SJSA1 (cell line): ENCODE measurements at regions not wholly inside any gene's neighbourhood (a gene's known extent, or its start where the extent isn't known, plus 50 kb on each side); places are given as distances from the start of the nearest gene placed in this dataset.

Experiments used
- DNase-seq, 2 experiments: peaks; one replicate each; pipeline ENCODE4 v3.0.0-alpha.2; 2015 to 2020; ENCODE audit warnings: low spot score in 2 of 2, low read depth in 1 of 2
- H3K27ac ChIP-seq: fragments of 250-450 bp; sonication (Bioruptor Pico); 2 replicates; pipeline ENCODE4 v1.5.1; 2020; ENCODE audit warnings: mild to moderate bottlenecking, moderate library complexity
- H3K27me3 ChIP-seq: fragments of 250-450 bp; sonication (Bioruptor Pico); replicated peaks from 2 replicates; pipeline ENCODE4 v1.5.1; 2020; ENCODE audit warnings: mild to moderate bottlenecking, moderate library complexity
- H3K36me3 ChIP-seq: fragments of 250-450 bp; sonication (Bioruptor Pico); 2 replicates; pipeline ENCODE4 v1.5.1; 2020; ENCODE audit warnings: mild to moderate bottlenecking
- H3K4me1 ChIP-seq: fragments of 250-450 bp; sonication (Bioruptor Pico); replicated peaks from 2 replicates; pipeline ENCODE4 v1.6.1; 2021; ENCODE audit warnings: mild to moderate bottlenecking
- H3K4me3 ChIP-seq: fragments of 250-450 bp; sonication (Bioruptor Pico); 2 replicates; pipeline ENCODE4 v1.5.1; 2020; ENCODE audit warnings: mild to moderate bottlenecking
- H3K9me3 ChIP-seq: fragments of 250-450 bp; sonication (Bioruptor Pico); replicated peaks from 2 replicates; pipeline ENCODE4 v1.5.1; 2020; ENCODE audit warnings: mild to moderate bottlenecking

DNA sequence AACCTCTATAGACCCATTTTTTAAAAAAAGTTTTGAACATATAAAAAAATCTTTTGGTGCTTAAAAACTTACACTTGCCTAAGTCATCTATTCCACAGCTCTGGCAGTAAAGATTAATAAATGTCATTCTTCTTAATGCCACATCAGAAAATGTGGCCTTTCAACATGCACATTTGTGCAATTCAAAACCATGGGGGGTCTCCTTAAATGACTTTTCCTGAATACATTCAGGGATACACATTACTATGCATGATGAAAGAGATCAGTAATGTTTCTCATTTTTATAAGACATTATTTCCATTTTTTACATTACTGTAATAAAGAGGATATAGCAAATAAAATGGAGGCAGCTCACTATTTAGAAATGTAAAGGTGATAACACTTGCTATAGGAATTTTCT, 142.3 kb downstream of the RBM43 start:
- no peaks in the 10 kb centered on the region for H3K27me3 ChIP-seq
- H3K27ac ChIP-seq, result no peak overlapping the region
- no peak overlapping the region for H3K4me3 ChIP-seq
- DNase-seq, result no peak
- no peaks in the 10 kb centered on the region for H3K36me3 ChIP-seq
- H3K4me1 ChIP-seq, result no peaks in the 10 kb centered on the region
- no peaks in the 10 kb centered on the region for H3K9me3 ChIP-seq

DNA sequence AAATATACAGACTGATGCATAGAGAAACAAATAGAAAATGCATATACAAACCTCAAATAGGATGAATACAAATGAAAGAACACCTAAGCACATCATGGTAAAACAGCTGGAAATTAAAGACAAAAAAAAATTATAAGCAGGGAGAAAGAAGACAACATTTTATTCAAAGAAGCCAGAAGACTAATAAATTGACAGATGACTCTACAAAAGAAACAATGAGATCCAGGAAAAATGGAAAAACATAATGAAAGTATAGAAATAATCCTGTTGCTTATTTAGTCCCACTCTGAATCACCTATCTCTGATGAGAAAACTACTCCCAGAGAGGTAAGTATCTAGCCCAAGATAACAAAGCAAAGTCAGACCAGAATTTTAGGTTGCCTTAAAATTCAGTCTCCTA, 143.4 kb downstream of the RBM43 start:
- Histone ChIP-seq H3K27ac (no peak overlapping the region), H3K36me3 (no peaks in the 10 kb centered on the region), H3K9me3 (no peaks in the 10 kb centered on the region), H3K4me3 (no peak overlapping the region), H3K4me1 (no peaks in the 10 kb centered on the region), H3K27me3 (no peaks in the 10 kb centered on the region)
- no peak for DNase-seq

DNA sequence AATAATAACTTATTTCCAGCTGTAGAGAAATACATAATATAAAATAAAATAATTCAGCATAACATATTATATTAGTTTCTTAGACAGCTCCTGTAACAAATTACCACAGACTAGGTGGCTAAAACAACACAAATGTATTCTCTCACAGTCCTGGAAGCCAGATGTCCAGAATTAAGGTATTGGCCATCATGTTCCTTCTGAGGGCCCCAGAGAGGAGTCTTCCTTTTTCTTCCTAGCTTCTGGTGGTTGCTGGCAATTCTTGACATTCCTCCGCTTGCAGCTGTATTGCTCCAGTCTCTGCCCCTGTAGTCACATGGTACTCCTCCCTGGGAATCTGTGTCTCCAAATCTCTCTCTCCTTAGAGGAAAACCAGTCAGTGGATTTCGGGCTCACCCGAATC, 146.8 kb downstream of the RBM43 start:
- no peaks in the 10 kb centered on the region for H3K4me1 ChIP-seq
- no peaks in the 10 kb centered on the region for H3K9me3 ChIP-seq
- no peaks in the 10 kb centered on the region for H3K27me3 ChIP-seq
- H3K36me3 ChIP-seq, result no peaks in the 10 kb centered on the region
- H3K27ac ChIP-seq, result no peak overlapping the region
- DNase-seq, result no peak
- H3K4me3 ChIP-seq, result no peak overlapping the region

DNA sequence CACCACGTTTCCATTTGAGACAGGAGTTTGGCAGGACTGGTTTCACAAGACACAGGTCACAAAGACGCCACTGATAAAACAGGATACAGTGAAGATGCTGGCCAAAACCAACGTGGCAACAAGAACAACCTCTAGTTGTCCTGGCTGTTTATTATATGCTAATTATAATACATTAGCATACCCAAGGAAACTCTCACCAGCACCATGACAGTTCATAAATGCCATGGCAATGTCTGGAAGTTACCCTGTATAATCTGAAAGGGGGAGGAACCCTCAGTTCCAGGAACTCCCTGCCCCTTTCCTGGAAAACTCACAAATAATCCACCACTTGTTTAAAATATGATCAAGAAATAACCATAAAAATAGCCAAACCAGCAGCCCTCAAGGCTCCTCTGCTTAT, 148.3 kb downstream of the RBM43 start:
- no peaks in the 10 kb centered on the region for H3K27me3 ChIP-seq

DNA sequence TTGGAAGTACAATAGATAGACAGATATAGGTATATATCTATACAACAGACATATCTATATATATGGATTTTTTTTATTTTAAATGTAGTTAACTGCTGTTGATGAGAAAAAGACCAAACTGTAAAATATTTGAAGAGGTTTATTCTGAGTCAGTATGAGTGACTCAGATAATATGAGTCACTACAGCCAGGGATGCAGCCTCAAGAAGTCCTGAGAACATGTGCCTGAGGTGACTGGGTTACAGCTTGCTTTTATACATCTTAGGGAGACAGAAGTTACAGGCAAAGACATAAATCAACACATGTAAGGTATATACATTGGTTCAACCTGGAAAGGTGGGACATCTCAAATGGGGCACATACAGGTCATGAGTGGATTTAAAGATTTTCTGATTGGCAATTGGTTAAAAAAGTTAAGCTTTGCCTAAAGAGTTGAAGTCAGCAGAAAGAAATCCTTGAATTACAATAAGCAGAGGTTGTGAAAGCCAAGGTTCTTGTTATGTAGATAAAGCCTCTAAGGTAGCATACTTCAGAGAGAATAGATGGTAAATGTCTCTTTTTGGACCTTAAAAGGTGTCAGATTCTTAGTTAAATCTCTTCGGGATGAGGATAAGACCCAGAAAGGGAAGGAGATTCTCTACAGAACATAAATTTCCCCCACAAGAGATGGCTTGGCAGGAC, 149.9 kb downstream of the RBM43 start:
- H3K27ac ChIP-seq, result no peak overlapping the region
- no peaks in the 10 kb centered on the region for H3K27me3 ChIP-seq
- no peaks in the 10 kb centered on the region for H3K4me1 ChIP-seq
- H3K9me3 ChIP-seq, result no peaks in the 10 kb centered on the region
- no peaks in the 10 kb centered on the region for H3K36me3 ChIP-seq
- peak in 1 of 2 experiments; percentile 8 for DNase-seq
- no peak overlapping the region for H3K4me3 ChIP-seq

More for the DNA sequence above, 148.3 kb downstream of the RBM43 start:
- H3K27ac ChIP-seq, result no peak overlapping the region
- no peak overlapping the region for H3K4me3 ChIP-seq
- H3K4me1 ChIP-seq, result no peaks in the 10 kb centered on the region
- DNase-seq, result no peak
- no peaks in the 10 kb centered on the region for H3K9me3 ChIP-seq
- no peaks in the 10 kb centered on the region for H3K36me3 ChIP-seq

DNA sequence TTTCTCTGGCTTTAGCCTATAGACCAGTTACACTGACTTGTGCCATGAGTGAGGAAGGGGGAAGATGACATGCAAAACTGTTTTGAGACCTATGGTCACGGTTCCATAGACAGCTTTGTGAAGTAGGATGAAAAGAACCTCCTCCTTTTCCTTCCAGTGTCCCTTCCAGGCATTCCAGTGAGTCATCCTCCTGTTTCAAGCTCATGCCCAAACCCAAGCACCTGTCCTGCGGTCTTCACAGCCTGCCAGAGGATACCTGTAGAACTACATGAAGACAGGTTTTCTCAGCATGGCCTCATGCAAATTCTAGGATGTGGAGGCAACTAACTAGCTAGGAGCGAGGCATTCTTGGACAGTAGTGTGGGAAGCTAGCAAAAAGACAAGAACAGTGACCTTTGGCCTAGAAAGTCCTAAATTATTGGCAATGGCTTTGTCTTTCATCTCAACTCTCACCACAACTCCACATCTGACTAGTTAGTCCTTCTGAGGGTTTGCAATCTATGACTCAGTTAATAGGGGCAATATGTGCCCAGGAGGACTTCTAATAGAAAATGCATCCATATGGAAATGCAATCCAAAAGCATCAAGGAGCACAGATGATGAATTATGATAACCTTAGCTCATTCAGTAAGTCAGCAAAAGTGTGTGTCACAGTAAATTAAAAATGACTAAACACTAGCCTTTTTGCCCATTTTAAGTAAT, 154.7 kb downstream of the RBM43 start:
- Histone ChIP-seq H3K4me1 (no peaks in the 10 kb centered on the region), H3K9me3 (no peaks in the 10 kb centered on the region)
- DNase-seq, result no peak

DNA sequence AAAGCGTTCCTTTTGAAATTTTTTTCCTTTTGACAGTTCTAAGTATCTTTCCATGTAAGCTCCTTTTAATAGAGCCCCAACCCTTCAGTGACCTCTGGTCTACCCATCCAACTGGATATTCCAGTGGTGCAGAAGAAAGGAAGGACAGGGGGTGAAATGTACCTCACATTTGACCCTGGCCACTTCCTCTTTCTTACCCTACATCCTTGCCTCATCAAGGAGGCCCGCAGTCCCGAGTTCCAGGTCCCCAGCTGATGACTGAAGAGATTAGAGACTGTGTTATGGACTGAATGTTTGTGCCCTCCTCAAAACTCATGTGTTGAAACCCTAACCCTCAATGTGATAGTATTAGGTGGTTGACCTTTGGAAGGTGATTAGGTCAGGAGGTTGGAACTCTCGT, 158.1 kb downstream of the RBM43 start:
- Histone ChIP-seq H3K4me3 (no peak overlapping the region), H3K27me3 (no peaks in the 10 kb centered on the region; the same call in 1 of the 2 replicates), H3K9me3 (no peaks in the 10 kb centered on the region), H3K36me3 (no peaks in the 10 kb centered on the region), H3K27ac (no peak overlapping the region), H3K4me1 (no peaks in the 10 kb centered on the region)
- no peak for DNase-seq

More for the DNA sequence above, 154.7 kb downstream of the RBM43 start:
- Histone ChIP-seq H3K27me3 (no peaks in the 10 kb centered on the region; the same call in 1 of the 2 replicates), H3K4me3 (no peak overlapping the region), H3K36me3 (no peaks in the 10 kb centered on the region), H3K27ac (no peak overlapping the region)

DNA sequence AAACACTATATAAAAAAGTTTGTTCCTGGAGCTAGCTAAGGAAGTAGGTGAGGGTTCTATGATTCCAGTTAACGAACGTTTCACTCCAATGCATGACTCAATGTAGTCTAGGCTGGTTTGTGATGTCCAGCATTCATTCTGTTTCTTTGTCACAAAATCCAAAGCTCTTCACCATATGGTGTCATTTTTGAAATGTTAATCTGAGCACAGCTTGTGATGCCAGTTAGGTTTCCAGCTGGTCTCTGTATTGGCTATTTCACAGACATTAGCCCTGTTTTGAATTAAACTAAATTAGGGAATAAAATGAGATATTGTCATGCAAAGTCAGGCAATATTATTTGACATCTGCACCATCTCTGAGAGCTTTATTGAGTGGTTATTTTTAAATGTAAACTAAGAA, 159.4 kb downstream of the RBM43 start:
- H3K27ac ChIP-seq, result no peak overlapping the region
- DNase-seq, result no peak
- no peaks in the 10 kb centered on the region for H3K4me1 ChIP-seq
- H3K27me3 ChIP-seq, result no peaks in the 10 kb centered on the region; the same call in 1 of the 2 replicates
- no peak overlapping the region for H3K4me3 ChIP-seq
- H3K9me3 ChIP-seq, result no peaks in the 10 kb centered on the region
- H3K36me3 ChIP-seq, result no peaks in the 10 kb centered on the region

- Histone ChIP-seq H3K27ac (no peak overlapping the region), H3K36me3 (no peaks in the 10 kb centered on the region), H3K4me1 (no peaks in the 10 kb centered on the region), H3K9me3 (no peaks in the 10 kb centered on the region), H3K4me3 (no peak overlapping the region), H3K27me3 (no peaks in the 10 kb centered on the region; the same call in 1 of the 2 replicates)
- no peak for DNase-seq
Measured at GRCh38 chr2:151098841-151099240, 162.8 kb downstream of the RBM43 start.

DNA sequence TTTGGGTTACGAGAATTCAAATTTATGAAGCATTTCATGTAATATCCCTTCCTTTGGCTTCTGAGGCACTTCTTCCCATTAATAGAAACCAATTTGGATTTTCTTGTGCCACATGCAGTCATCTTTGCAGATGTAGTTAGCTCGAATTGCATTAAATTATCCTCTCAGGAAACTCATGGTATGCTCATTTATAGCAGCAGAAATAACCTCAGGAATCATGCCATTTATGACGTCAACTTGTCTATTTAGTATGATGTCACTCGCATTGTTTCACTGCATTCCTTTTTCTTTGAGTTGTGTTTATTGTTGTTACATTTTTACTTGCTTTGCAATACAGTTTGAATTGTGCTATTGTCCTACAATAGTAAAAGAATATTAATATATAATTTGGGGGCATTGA, 163.8 kb downstream of the RBM43 start:
- no peak for DNase-seq
- Histone ChIP-seq H3K27me3 (no peaks in the 10 kb centered on the region; the same call in 1 of the 2 replicates), H3K27ac (no peak overlapping the region), H3K9me3 (no peaks in the 10 kb centered on the region), H3K36me3 (no peaks in the 10 kb centered on the region), H3K4me1 (no peaks in the 10 kb centered on the region), H3K4me3 (no peak overlapping the region)

GRCh38 chr2:151097128-151097527, 164.5 kb downstream of the RBM43 start:
- Histone ChIP-seq H3K9me3 (no peaks in the 10 kb centered on the region), H3K27ac (no peak overlapping the region)

GRCh38 chr2:151096235-151096634, 165.4 kb downstream of the RBM43 start:
- DNase-seq, result no peak
- Histone ChIP-seq H3K36me3 (no peaks in the 10 kb centered on the region), H3K27ac (no peak overlapping the region), H3K4me3 (no peak overlapping the region), H3K27me3 (no peaks in the 10 kb centered on the region), H3K4me1 (no peaks in the 10 kb centered on the region), H3K9me3 (no peaks in the 10 kb centered on the region)

More at GRCh38 chr2:151097128-151097527, 164.5 kb downstream of the RBM43 start:
- no peaks in the 10 kb centered on the region; the same call in 1 of the 2 replicates for H3K27me3 ChIP-seq
- no peaks in the 10 kb centered on the region for H3K36me3 ChIP-seq
- no peak for DNase-seq
- no peak overlapping the region for H3K4me3 ChIP-seq
- no peaks in the 10 kb centered on the region for H3K4me1 ChIP-seq

- no peaks in the 10 kb centered on the region for H3K36me3 ChIP-seq
- no peak for DNase-seq
- H3K27me3 ChIP-seq, result no peaks in the 10 kb centered on the region
- no peak overlapping the region for H3K27ac ChIP-seq
- H3K9me3 ChIP-seq, result no peaks in the 10 kb centered on the region
- no peaks in the 10 kb centered on the region for H3K4me1 ChIP-seq
- H3K4me3 ChIP-seq, result no peak overlapping the region
Measured at GRCh38 chr2:151095463-151095862, 166.2 kb downstream of the RBM43 start.

- Histone ChIP-seq H3K4me3 (no peak overlapping the region), H3K36me3 (no peaks in the 10 kb centered on the region), H3K4me1 (no peaks in the 10 kb centered on the region), H3K27ac (no peak overlapping the region), H3K9me3 (no peaks in the 10 kb centered on the region), H3K27me3 (no peaks in the 10 kb centered on the region)
- no peak for DNase-seq
Measured at GRCh38 chr2:151091583-151091982, 170.1 kb downstream of the RBM43 start.
